Brain microvascular endothelial cell (primary cell): ENCODE measurements at regions not wholly inside any gene's neighbourhood (a gene's known extent, or its start where the extent isn't known, plus 50 kb on each side); places are given as distances from the start of the nearest gene placed in this dataset.

ENCODE experiments used
- DNase-seq: peaks from one replicate; pipeline ENCODE4 v3.0.0-alpha.2; 2020
- H3K27ac ChIP-seq: fragments of 250-450 bp; sonication (Bioruptor Pico); 2 replicates; pipeline ENCODE4 v1.5.1; 2020; ENCODE audit warnings: mild to moderate bottlenecking, moderate library complexity
- H3K27me3 ChIP-seq: fragments of 250-450 bp; sonication (Bioruptor Pico); replicated peaks from 2 replicates; pipeline ENCODE4 v1.5.1; 2020; ENCODE audit warnings: mild to moderate bottlenecking
- H3K36me3 ChIP-seq: fragments of 250-450 bp; sonication (Bioruptor Pico); replicated peaks from 2 replicates; pipeline ENCODE4 v1.5.1; 2020; ENCODE audit warnings: mild to moderate bottlenecking
- H3K4me3 ChIP-seq: 2 replicates; pipeline ENCODE4 v1.5.1; 2011; ENCODE audit warnings: low read depth, mild to moderate bottlenecking, control low read depth, low read length, moderate library complexity
- CTCF ChIP-seq: IDR thresholded peaks from 2 replicates; pipeline ENCODE4 v1.5.1; 2011; ENCODE audit warnings: low read depth, mild to moderate bottlenecking, moderate library complexity, low read length, control low read depth, inconsistent platforms; ENCODE audit errors: missing control alignments
- in situ Hi-C: cut with HindIII; loops from 2 replicates; pipeline ENCODE4 v1.10.0; 2017; ENCODE audit warnings: low sequenced_read_pairs, low pct_ligation_motif_present

- TF ChIP-seq CTCF: no peak
- no peak overlapping the region for H3K27ac ChIP-seq
- H3K36me3 ChIP-seq: no peaks in the 10 kb centered on the region
- H3K4me3 ChIP-seq: no peak overlapping the region
- no peak for DNase-seq
- H3K27me3 ChIP-seq: no peaks in the 10 kb centered on the region
- in situ Hi-C loops: no loop called here
Measured at GRCh38 chr12:28767836-28768348, 381.2 kb upstream of the FAR2 start.

- H3K36me3 ChIP-seq: no peaks in the 10 kb centered on the region
- TF ChIP-seq CTCF: no peak
- peak; percentile 52 for DNase-seq
- in situ Hi-C loops: no loop called here
- no peaks in the 10 kb centered on the region for H3K27me3 ChIP-seq
- H3K4me3 ChIP-seq: no peak overlapping the region
- peak overlapping the region; percentile 29 for H3K27ac ChIP-seq
Measured at GRCh38 chr12:28770322-28770721, 378.8 kb upstream of the FAR2 start.

- no peak for DNase-seq
- Histone ChIP-seq H3K36me3 (no peaks in the 10 kb centered on the region), H3K27ac (no peak overlapping the region), H3K4me3 (no peak overlapping the region), H3K27me3 (no peaks in the 10 kb centered on the region)
- in situ Hi-C loops: no loop called here
- no peak for TF ChIP-seq CTCF
Measured at GRCh38 chr12:28771968-28772367, 377.1 kb upstream of the FAR2 start.

DNA sequence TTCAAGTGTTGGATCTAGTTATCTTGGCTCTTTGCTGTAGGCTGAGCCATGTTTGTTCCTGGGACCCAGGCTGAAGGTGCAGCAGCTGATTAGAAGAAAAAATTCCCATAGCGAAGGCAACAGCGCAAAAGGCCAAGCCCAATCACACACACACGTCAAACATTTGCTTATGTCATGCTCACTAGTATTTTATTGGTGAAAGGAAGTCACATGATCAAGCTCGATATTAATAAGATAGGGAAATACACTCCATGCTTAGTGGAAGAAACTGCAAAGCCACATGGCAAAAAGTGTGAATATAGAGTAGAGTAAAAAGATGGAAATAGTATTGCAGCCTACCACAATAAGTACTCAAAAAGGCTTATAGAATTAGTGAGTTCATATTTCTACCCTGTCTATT is 373.5 kb upstream of the FAR2 start:
- Histone ChIP-seq H3K4me3 (no peak overlapping the region), H3K27ac (no peak overlapping the region), H3K36me3 (no peaks in the 10 kb centered on the region), H3K27me3 (no peaks in the 10 kb centered on the region)
- DNase-seq: no peak
- in situ Hi-C loops: no loop called here
- no peak for TF ChIP-seq CTCF

DNA sequence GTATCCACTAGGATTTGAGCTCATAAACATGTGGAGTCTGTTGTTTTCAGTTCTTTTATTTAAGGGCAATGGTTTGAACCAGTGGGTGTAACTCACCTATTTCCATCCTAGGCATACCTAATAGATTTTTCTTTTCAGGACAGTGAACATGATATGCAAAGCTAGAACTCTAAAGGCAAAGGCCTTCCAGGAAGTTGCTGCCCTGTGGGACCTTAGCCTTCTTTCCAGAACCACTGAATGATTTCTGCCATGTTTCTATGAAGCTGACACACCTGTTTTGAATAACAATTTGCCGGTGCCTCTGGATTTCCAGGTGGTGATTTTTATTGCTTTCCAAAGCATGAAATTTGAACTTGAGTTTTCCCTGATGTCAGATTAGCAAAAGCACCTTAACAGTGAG is 372.9 kb upstream of the FAR2 start:
- TF ChIP-seq CTCF: no peak
- Histone ChIP-seq H3K27ac (no peak overlapping the region), H3K36me3 (no peaks in the 10 kb centered on the region), H3K4me3 (no peak overlapping the region), H3K27me3 (no peaks in the 10 kb centered on the region)
- in situ Hi-C loops: no loop called here
- no peak for DNase-seq

GRCh38 chr12:28776913-28777422 is 372.1 kb upstream of the FAR2 start:
- no peak overlapping the region for H3K4me3 ChIP-seq
- H3K27ac ChIP-seq: no peak overlapping the region
- no peaks in the 10 kb centered on the region for H3K27me3 ChIP-seq
- in situ Hi-C loops: no loop called here
- no peaks in the 10 kb centered on the region for H3K36me3 ChIP-seq
- no peak for DNase-seq
- TF ChIP-seq CTCF: no peak
